Thoracic aorta (tissue), 2 donors: ENCODE measurements at regions not wholly inside any gene's neighbourhood (a gene's known extent, or its start where the extent isn't known, plus 50 kb on each side); places are given as distances from the start of the nearest gene placed in this dataset.

Source experiments
- ATAC-seq: fragments of 150-250 bp; one replicate; pipeline ENCODE4 v1.8.0; 2017; ENCODE audit warnings: low read depth; ENCODE audit not compliant: insufficient number of reproducible peaks, low FRiP score
- DNase-seq: peaks from one replicate; pipeline ENCODE4 v3.0.0-alpha.2; 2020; ENCODE audit warnings: low spot score
- H3K27ac ChIP-seq, 2 donors: fragments of 200-600 bp; sonication (generic); 1 replicate in 1 of 2; 2 replicates in 1 of 2; pipeline ENCODE4 v1.5.1; 2016; ENCODE audit warnings: mild to moderate bottlenecking in 2 of 2, moderate library complexity in 2 of 2
- H3K27me3 ChIP-seq: fragments of 200-600 bp; sonication (generic); replicated peaks from 2 replicates; pipeline ENCODE4 v1.6.0; 2016; ENCODE audit warnings: mild to moderate bottlenecking; ENCODE audit not compliant: insufficient read depth
- H3K36me3 ChIP-seq: fragments of 200-600 bp; sonication (generic); one replicate; pipeline ENCODE4 v1.5.1; 2016
- H3K4me1 ChIP-seq, 2 donors: fragments of 200-600 bp; sonication (generic); 1 replicate in 1 of 2; 2 replicates in 1 of 2; pipeline versions ENCODE4 v1.5.1 to v1.6.0; 2016; ENCODE audit warnings: low read depth in 2 of 2, mild to moderate bottlenecking in 1 of 2; ENCODE audit not compliant: control insufficient read depth in 1 of 2
- H3K4me3 ChIP-seq: fragments of 200-600 bp; sonication (generic); 2 replicates; pipeline ENCODE4 v1.5.1; 2016; ENCODE audit warnings: mild to moderate bottlenecking
- H3K9me3 ChIP-seq: fragments of 200-600 bp; sonication (generic); 2 replicates; pipeline ENCODE4 v1.5.1; 2016
- TF ChIP-seq, protein P1 (sequence below): fragments of 200-600 bp; sonication (generic); IDR thresholded peaks from one replicate; pipeline ENCODE4 v1.5.1; 2019; ENCODE audit warnings: antibody characterized with exemption

GRCh38 chrX:142149919-142150318, 55.2 kb downstream of the MAGEC2 start:
- Histone ChIP-seq H3K4me1 (no peaks in the 10 kb centered on the region), H3K36me3 (no peaks in the 10 kb centered on the region), H3K27ac (no peak overlapping the region), H3K4me3 (no peak overlapping the region), H3K27me3 (no peaks in the 10 kb centered on the region), H3K9me3 (no peaks in the 10 kb centered on the region)
- ATAC-seq (no peak), DNase-seq (no peak)
- TF ChIP-seq, protein P1, sequence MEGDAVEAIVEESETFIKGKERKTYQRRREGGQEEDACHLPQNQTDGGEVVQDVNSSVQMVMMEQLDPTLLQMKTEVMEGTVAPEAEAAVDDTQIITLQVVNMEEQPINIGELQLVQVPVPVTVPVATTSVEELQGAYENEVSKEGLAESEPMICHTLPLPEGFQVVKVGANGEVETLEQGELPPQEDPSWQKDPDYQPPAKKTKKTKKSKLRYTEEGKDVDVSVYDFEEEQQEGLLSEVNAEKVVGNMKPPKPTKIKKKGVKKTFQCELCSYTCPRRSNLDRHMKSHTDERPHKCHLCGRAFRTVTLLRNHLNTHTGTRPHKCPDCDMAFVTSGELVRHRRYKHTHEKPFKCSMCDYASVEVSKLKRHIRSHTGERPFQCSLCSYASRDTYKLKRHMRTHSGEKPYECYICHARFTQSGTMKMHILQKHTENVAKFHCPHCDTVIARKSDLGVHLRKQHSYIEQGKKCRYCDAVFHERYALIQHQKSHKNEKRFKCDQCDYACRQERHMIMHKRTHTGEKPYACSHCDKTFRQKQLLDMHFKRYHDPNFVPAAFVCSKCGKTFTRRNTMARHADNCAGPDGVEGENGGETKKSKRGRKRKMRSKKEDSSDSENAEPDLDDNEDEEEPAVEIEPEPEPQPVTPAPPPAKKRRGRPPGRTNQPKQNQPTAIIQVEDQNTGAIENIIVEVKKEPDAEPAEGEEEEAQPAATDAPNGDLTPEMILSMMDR, result no peak

DNA sequence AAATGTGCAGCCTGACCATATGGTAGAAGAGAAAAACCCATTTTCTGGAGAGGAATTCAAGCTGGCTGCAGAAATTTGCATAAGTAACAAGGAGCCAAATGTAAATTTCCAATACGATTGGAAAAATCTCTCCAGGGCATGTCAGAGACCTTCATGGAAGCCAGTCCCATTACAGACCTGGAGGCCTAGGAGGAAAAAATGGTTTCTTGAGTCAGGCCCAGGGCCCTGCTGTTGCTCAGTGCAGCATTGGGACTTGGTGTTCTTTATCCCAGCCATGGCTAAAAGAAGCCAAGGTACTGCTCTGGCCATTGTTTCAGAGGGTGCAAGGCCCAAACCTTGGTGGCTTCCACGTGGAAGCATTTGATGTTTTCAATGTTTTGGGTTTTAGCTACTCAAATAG, 70.6 kb downstream of the MAGEC2 start:
- ATAC-seq, result no peak

GRCh38 chrX:142096253-142096652, 108.8 kb downstream of the MAGEC2 start:
- Histone ChIP-seq H3K36me3 (no peaks in the 10 kb centered on the region), H3K4me1 (no peaks in the 10 kb centered on the region), H3K4me3 (no peak overlapping the region), H3K27me3 (no peaks in the 10 kb centered on the region), H3K27ac (no peak overlapping the region), H3K9me3 (no peaks in the 10 kb centered on the region)
- TF ChIP-seq, protein P1, result no peak
- ATAC-seq, result no peak
- no peak for DNase-seq

More for the DNA sequence above, 70.6 kb downstream of the MAGEC2 start:
- DNase-seq, result no peak
- H3K36me3 ChIP-seq, result no peaks in the 10 kb centered on the region
- H3K4me3 ChIP-seq, result no peak overlapping the region
- no peak overlapping the region for H3K27ac ChIP-seq
- H3K9me3 ChIP-seq, result no peaks in the 10 kb centered on the region
- H3K4me1 ChIP-seq, result no peaks in the 10 kb centered on the region
- TF ChIP-seq, protein P1, result no peak
- no peaks in the 10 kb centered on the region for H3K27me3 ChIP-seq

GRCh38 chrX:142095651-142096245, 109.3 kb downstream of the MAGEC2 start:
- Histone ChIP-seq H3K4me3 (no peak overlapping the region), H3K9me3 (no peaks in the 10 kb centered on the region), H3K36me3 (no peaks in the 10 kb centered on the region), H3K4me1 (no peaks in the 10 kb centered on the region), H3K27me3 (no peaks in the 10 kb centered on the region), H3K27ac (no peak overlapping the region)
- TF ChIP-seq, protein P1, result no peak
- ATAC-seq, result no peak
- DNase-seq, result no peak

DNA sequence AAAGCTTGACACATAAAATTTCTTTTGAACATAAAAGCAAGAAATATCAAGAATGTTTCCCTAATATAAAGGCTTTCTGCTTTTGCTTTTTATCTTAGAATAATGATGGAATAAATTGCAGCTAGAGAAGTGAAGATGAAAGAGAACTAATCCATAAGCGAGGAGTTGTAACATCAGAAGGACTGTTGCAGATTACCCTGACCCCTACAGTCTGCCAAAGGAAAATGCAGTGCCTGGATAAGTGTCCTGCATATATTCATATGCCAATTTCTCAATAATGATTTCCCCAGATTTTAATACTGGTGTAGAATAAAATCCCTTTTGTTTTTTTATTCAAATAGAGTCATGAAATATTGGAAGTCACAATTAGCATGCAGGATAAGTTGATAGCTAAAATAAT, 115.9 kb downstream of the MAGEC2 start:
- TF ChIP-seq, protein P1, result peak; percentile 48
- ATAC-seq (no peak), DNase-seq (no peak)
- no peaks in the 10 kb centered on the region for H3K4me1 ChIP-seq
- H3K4me3 ChIP-seq, result no peak overlapping the region
- H3K27me3 ChIP-seq, result no peaks in the 10 kb centered on the region
- no peaks in the 10 kb centered on the region for H3K9me3 ChIP-seq
- no peak overlapping the region for H3K27ac ChIP-seq
- H3K36me3 ChIP-seq, result no peaks in the 10 kb centered on the region
